Left forelimb (tissue), 1 donor: ENCODE measurements at regions not wholly inside any gene's neighbourhood (a gene's known extent, or its start where the extent isn't known, plus 50 kb on each side); places are given as distances from the start of the nearest gene placed in this dataset.

ENCODE experiments used
- DNase-seq: peaks from one replicate; pipeline ENCODE4 v3.0.0-alpha.2; 2018; ENCODE audit warnings: low spot score

- DNase-seq: no peak
Observed at GRCh38 chr20:37598100-37598543, 70.4 kb upstream of the BLCAP start.

- no peak for DNase-seq
Observed at GRCh38 chr20:37596890-37597536, 69.3 kb upstream of the BLCAP start.

- DNase-seq: no peak
Observed at GRCh38 chr20:37596168-37596567, 68.5 kb upstream of the BLCAP start.

GRCh38 chr20:37593710-37594109 lies 66.0 kb upstream of the BLCAP start:
- DNase-seq: no peak

- DNase-seq: no peak
Observed at GRCh38 chr20:37590938-37591490, 63.3 kb upstream of the BLCAP start.

- no peak for DNase-seq
Observed at GRCh38 chr20:37586078-37586477, 58.4 kb upstream of the BLCAP start.

GRCh38 chr20:37584238-37584807 lies 56.6 kb upstream of the BLCAP start:
- no peak for DNase-seq

GRCh38 chr20:37581246-37581645 lies 53.6 kb upstream of the BLCAP start:
- DNase-seq: no peak

GRCh38 chr20:37580069-37580468 lies 52.4 kb upstream of the BLCAP start:
- DNase-seq: no peak

- DNase-seq: no peak
Observed at GRCh38 chr20:37579106-37579505, 51.4 kb upstream of the BLCAP start.

GRCh38 chr20:37577981-37578380 lies 50.3 kb upstream of the BLCAP start:
- DNase-seq: no peak
